KBM-7 (cell line): ENCODE measurements at regions not wholly inside any gene's neighbourhood (a gene's known extent, or its start where the extent isn't known, plus 50 kb on each side); places are given as distances from the start of the nearest gene placed in this dataset.

Experiments used
- DNase-seq: peaks from one replicate; pipeline ENCODE4 v3.0.0-alpha.2; 2015
- in situ Hi-C: fragments of 300-500 bp; cut with MboI; formaldehyde crosslinking; loops from 2 replicates; pipeline ENCODE4 v1.14.3; 2020; ENCODE audit warnings: low sequenced_read_pairs, low pct_unique_long_range_greater_than_20kb, mixed read lengths

DNA sequence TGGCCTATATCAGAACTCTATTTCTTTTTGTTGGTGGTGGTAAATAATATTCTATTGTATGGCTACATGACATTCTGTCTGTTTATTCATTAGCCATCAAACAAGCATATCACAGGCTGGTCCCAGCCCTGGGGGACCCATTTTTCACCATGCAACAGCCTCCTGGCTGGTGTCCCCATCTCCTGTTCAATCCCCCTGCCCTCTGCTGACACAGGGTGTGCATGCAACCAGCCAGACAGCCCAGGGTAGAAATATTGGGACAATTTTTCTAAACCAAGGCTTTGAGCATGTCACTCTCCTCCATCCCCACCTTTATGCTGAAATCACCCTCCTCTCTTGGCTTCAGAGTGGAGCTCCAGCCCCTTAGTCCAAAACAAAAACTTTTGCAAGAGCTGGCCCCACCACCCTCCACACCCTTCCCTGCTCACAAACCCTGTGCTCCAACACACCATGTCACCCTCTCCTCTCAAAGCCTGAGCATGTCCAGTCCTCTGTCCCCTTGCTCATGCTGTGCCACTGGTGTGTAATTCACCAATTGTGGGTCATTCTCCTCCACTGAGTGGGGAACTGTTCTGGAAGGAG lies 153.0 kb upstream of the UQCRFS1 start:
- in situ Hi-C loops = no loop called here
- DNase-seq = no peak

GRCh38 chr19:29366757-29367156 lies 153.8 kb upstream of the UQCRFS1 start:
- no peak for DNase-seq
- in situ Hi-C loops = no loop called here

GRCh38 chr19:29367791-29368222 lies 154.9 kb upstream of the UQCRFS1 start:
- no peak for DNase-seq
- in situ Hi-C loops = no loop called here

GRCh38 chr19:29370276-29370675 lies 155.5 kb upstream of the VSTM2B start:
- in situ Hi-C loops = no loop called here

DNA sequence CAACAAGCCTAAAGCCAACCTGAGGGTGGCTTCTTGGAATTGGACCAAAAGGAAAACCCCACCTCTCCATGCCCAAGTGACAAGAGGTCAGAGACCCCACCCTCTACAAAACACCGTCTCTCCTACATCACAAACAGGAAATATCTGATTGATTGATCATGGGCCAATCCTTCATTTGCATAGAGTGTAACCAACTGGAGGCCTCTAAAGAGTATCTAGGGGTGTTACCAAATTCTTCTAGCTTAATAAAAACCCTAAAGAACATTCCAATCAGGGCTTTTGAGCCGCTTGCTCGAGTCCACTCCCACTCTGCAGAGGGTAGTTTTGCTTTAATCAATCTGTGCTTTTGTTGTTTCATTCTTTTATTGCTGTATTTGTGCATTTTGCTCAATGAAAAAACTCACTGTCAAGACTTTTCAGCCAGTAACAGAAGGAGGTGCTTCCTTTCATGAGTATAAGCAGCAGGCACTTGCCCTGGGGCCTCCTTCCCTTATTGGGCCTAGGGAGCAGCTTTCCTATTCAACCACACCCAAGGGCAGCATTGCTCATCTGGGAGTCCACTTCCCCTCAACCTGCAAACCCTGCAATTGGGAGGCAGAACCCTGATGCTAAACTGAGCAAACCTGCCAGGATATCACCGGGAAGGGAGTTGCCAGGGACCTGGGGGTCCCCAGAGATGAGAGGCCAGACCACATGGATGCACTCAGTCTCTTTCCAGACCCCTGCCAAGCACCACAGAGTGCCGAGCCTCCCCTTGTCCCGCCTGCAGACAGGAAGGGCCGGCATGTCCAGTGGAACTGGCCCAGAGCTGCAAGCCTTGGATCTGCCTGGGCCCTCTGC lies 154.3 kb upstream of the VSTM2B start:
- no peak for DNase-seq
- in situ Hi-C loops = no loop called here

More at GRCh38 chr19:29370276-29370675, 155.5 kb upstream of the VSTM2B start:
- no peak for DNase-seq

DNA sequence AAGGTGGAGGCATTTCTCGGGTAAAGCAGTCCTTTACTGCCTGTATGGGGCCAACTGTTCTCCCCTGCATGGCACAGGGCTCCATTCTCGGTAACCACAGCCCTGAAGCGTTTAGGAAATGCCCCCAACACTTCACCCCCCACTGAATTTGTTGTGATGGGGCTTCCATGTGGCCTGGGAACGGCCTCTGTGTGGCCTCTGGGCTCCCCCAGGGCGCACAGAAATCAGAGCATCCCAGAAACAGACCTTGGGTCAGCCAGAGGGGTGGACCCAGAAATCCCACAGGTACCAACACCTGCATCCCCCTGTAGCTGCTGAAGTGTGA lies 153.7 kb upstream of the VSTM2B start:
- DNase-seq = no peak
- in situ Hi-C loops = no loop called here

- DNase-seq = no peak
- in situ Hi-C loops = no loop called here
Observed at GRCh38 chr19:29372461-29372860, 153.3 kb upstream of the VSTM2B start.

- in situ Hi-C loops = no loop called here
- no peak for DNase-seq
Observed at GRCh38 chr19:29372921-29373797, 152.6 kb upstream of the VSTM2B start.

GRCh38 chr19:29375429-29376119 lies 150.2 kb upstream of the VSTM2B start:
- DNase-seq = no peak
- in situ Hi-C loops = no loop called here

- in situ Hi-C loops = no loop called here
- DNase-seq = no peak
Observed at GRCh38 chr19:29376855-29377354, 148.9 kb upstream of the VSTM2B start.

- DNase-seq = no peak
- in situ Hi-C loops = no loop called here
Observed at GRCh38 chr19:29378126-29378525, 147.7 kb upstream of the VSTM2B start.

DNA sequence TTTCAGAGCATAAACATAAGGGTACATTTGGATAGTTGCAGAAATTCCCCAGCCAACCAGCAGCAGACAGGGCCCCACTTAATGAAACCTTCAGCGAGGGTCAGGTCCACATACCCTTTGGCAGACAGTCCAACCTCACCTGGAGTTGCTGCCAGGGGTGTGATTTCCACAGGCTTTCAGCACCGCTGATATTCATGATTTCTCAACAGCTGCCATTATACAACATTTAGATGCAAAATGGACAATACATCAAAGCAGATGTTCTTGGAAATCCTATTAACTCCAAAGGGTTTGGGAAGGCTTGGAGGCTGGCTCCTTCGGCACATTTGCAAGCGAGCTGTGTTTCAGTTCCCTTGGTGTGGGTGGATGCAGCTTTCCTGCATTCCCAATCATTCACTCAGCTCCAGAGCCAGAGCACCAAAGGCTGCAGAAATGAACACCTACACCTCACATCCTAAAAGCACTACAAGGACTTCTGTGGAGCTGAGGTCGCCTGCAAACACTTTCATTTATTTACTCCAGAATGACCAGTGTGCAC lies 147.2 kb upstream of the VSTM2B start:
- in situ Hi-C loops = no loop called here
- no peak for DNase-seq

- in situ Hi-C loops = no loop called here
Observed at GRCh38 chr19:29379257-29380021, 146.4 kb upstream of the VSTM2B start.

DNA sequence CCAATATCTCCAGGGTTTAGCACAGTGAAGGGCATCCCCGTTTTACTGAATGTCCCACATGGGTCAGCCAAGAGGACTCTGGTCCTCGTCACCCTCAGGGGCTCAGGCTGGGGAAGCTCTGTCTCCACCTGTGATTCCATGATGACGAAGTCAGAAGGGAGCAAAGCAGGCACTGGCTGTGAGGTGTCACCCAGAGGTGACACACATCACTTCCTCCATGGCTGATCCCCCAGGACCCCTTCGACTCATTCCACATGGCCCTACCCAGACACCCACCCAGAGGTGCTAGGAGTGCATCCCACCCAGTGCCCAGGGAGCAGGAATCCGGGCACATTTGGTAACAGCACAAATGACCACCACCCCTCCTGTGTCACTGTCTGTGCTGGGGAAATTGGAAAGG lies 145.2 kb upstream of the VSTM2B start:
- in situ Hi-C loops = no loop called here
- no peak for DNase-seq

More at GRCh38 chr19:29379257-29380021, 146.4 kb upstream of the VSTM2B start:
- DNase-seq = no peak

DNA sequence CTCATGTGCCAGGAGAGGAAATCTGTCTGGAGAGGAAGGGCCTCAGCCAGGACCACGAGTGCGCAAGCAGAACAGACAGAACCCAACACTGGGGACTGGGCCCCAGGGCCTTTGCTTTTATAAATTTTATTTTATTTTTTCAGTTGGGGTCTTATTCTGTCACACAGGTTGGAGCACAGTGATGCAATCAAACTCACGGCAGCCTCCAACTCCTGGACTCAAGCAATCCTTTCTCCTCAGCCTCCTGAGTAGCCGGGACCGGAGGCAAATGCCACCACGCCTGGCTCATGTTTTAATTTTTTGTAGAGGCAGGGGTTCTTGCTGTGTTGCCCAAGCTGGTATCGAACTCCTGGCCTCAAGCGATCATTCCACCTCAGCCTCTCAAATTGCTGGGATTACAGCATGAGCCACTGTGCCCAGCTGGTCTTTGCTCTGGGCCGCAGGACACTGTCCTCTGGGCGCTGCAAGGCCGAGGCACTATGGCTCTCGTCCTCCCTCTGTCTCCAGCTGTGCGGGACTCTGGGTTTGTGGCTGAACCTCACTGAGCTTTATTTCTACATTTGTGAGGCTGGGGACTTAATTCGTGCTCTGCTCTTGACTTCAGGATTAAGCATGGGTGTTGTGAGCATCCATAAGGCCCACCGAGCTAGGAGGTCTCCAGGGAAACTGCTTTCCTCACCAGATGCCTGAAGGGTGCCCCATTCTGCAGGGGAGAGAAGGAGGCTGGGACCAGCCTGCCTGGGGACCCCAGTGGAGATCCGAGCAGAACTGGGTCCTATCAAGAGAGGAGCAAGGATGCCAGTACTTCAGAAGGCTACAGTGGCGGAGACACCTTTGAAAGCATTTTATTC lies 144.2 kb upstream of the VSTM2B start:
- in situ Hi-C loops = no loop called here
- no peak for DNase-seq

GRCh38 chr19:29383696-29384095 lies 142.1 kb upstream of the VSTM2B start:
- in situ Hi-C loops = no loop called here
- no peak for DNase-seq

DNA sequence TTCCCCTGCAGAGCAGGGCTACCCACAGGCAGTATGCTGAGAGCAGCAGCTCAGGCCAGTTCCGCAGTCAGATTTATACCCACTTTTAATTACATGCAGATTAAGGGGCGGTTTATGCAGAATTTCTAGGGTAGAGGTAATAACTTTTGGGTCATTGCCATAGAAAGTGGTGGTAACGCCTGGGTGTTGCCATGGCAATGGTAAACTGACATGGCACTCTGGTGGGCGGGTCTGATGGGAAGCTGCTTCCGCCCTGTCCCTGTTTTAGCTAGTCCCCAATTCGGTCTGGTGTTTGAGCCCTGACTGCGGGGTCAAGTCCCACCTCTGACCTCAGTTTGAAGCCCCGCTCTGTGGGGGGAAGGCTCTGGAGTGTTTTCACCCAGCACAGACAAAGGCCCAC lies 141.1 kb upstream of the VSTM2B start:
- in situ Hi-C loops = no loop called here
- no peak for DNase-seq
